ENCODE measurements at regions not wholly inside any gene's neighbourhood (a gene's known extent, or its start where the extent isn't known, plus 50 kb on each side); places are given as distances from the start of the nearest gene placed in this dataset.

- TF ChIP-seq, protein P1, sequence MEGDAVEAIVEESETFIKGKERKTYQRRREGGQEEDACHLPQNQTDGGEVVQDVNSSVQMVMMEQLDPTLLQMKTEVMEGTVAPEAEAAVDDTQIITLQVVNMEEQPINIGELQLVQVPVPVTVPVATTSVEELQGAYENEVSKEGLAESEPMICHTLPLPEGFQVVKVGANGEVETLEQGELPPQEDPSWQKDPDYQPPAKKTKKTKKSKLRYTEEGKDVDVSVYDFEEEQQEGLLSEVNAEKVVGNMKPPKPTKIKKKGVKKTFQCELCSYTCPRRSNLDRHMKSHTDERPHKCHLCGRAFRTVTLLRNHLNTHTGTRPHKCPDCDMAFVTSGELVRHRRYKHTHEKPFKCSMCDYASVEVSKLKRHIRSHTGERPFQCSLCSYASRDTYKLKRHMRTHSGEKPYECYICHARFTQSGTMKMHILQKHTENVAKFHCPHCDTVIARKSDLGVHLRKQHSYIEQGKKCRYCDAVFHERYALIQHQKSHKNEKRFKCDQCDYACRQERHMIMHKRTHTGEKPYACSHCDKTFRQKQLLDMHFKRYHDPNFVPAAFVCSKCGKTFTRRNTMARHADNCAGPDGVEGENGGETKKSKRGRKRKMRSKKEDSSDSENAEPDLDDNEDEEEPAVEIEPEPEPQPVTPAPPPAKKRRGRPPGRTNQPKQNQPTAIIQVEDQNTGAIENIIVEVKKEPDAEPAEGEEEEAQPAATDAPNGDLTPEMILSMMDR (IDR thresholded peaks at IDR 0.05; ENCODE audit: low read length) = no peak
- TF ChIP-seq EZH2 (optimal IDR thresholded peaks at IDR 0.05; ENCODE audit: low read depth, low read length) = no peak
These were observed 97.0 kb upstream of the PAPOLG start for GRCh38 chr2:60659026-60659425.
